GM21529 (cell line): ENCODE measurements at regions not wholly inside any gene's neighbourhood (a gene's known extent, or its start where the extent isn't known, plus 50 kb on each side); places are given as distances from the start of the nearest gene placed in this dataset.
"Not testable (repeated sequence)": the region's sequence is repeated elsewhere in the genome, so short reads cannot be mapped to it uniquely, and the experiment has no call there.

ENCODE experiments used
- ATAC-seq: cut with Tn5 transposase; IDR thresholded peaks from one replicate; pipeline ENCODE4 v1.9.1; 2021; ENCODE audit not compliant: unreplicated experiment

GRCh38 chr9:99670886-99671285, 150.8 kb upstream of the NR4A3 start:
- not testable (repeated sequence) for ATAC-seq

- ATAC-seq = no peak
These were observed 144.4 kb upstream of the NR4A3 start for GRCh38 chr9:99677281-99677680.

- ATAC-seq = no peak
These were observed 143.1 kb upstream of the NR4A3 start for GRCh38 chr9:99678566-99678965.

- no peak for ATAC-seq
These were observed 141.5 kb upstream of the NR4A3 start for GRCh38 chr9:99680191-99680590.

GRCh38 chr9:99681113-99681512, 140.6 kb upstream of the NR4A3 start:
- ATAC-seq = no peak

GRCh38 chr9:99682378-99682777, 139.3 kb upstream of the NR4A3 start:
- no peak for ATAC-seq

GRCh38 chr9:99682870-99683269, 138.8 kb upstream of the NR4A3 start:
- no peak for ATAC-seq

- no peak for ATAC-seq
These were observed 131.1 kb upstream of the NR4A3 start for GRCh38 chr9:99690573-99690972.

GRCh38 chr9:99693888-99694287, 127.8 kb upstream of the NR4A3 start:
- no peak for ATAC-seq

- no peak for ATAC-seq
These were observed 127.3 kb upstream of the NR4A3 start for GRCh38 chr9:99694393-99694792.

- no peak for ATAC-seq
These were observed 122.3 kb upstream of the NR4A3 start for GRCh38 chr9:99699396-99699795.

- no peak for ATAC-seq
These were observed 109.5 kb upstream of the NR4A3 start for GRCh38 chr9:99712214-99712613.

- no peak for ATAC-seq
These were observed 107.8 kb upstream of the NR4A3 start for GRCh38 chr9:99713838-99714306.

GRCh38 chr9:99718631-99719030, 103.1 kb upstream of the NR4A3 start:
- no peak for ATAC-seq

GRCh38 chr9:99720455-99721050, 101.1 kb upstream of the NR4A3 start:
- ATAC-seq = peak; percentile 89

GRCh38 chr9:99721898-99722297, 99.8 kb upstream of the NR4A3 start:
- ATAC-seq = no peak

GRCh38 chr9:99722877-99723276, 98.8 kb upstream of the NR4A3 start:
- ATAC-seq = no peak

GRCh38 chr9:99724640-99725039, 97.0 kb upstream of the NR4A3 start:
- no peak for ATAC-seq

GRCh38 chr9:99725852-99726251, 95.8 kb upstream of the NR4A3 start:
- ATAC-seq = no peak

- no peak for ATAC-seq
These were observed 94.9 kb upstream of the NR4A3 start for GRCh38 chr9:99726758-99727157.

GRCh38 chr9:99730062-99730461, 91.6 kb upstream of the NR4A3 start:
- no peak for ATAC-seq

- ATAC-seq = no peak
These were observed 89.7 kb upstream of the NR4A3 start for GRCh38 chr9:99731950-99732349.

GRCh38 chr9:99732715-99733114, 89.0 kb upstream of the NR4A3 start:
- ATAC-seq = no peak
